ENCODE measurements at regions not wholly inside any gene's neighbourhood (a gene's known extent, or its start where the extent isn't known, plus 50 kb on each side); places are given as distances from the start of the nearest gene placed in this dataset.

GRCh38 chr6:158879180-158879579, 60.0 kb upstream of the EZR start:
- no peak for TF ChIP-seq CTCF (IDR thresholded peaks at IDR 0.05)
- TF ChIP-seq EZH2 (IDR thresholded peaks at IDR 0.05): no peak
- no peak for TF ChIP-seq EZH2phosphoT487 (IDR thresholded peaks at IDR 0.05)
